Ectodermal cell (in vitro differentiated cells): ENCODE measurements at regions not wholly inside any gene's neighbourhood (a gene's known extent, or its start where the extent isn't known, plus 50 kb on each side); places are given as distances from the start of the nearest gene placed in this dataset.

Source experiments
- H3K27ac ChIP-seq: 2 replicates; pipeline ENCODE4 v1.7.0; 2013; ENCODE audit warnings: mild to moderate bottlenecking, low read depth, low read length; ENCODE audit not compliant: insufficient read depth, poor library complexity, severe bottlenecking
- H3K27me3 ChIP-seq: 2 replicates; pipeline ENCODE4 v1.7.0; 2013; ENCODE audit warnings: mild to moderate bottlenecking, low read length; ENCODE audit not compliant: insufficient read depth, control insufficient read depth, poor library complexity, severe bottlenecking
- H3K36me3 ChIP-seq: one replicate; pipeline ENCODE4 v1.7.0; 2013; ENCODE audit warnings: low read length; ENCODE audit not compliant: control insufficient read depth, insufficient read depth
- H3K4me1 ChIP-seq: one replicate; pipeline ENCODE4 v1.7.0; 2013; ENCODE audit warnings: low read length; ENCODE audit not compliant: control insufficient read depth, insufficient read depth
- H3K4me3 ChIP-seq: 2 replicates; pipeline ENCODE4 v1.7.0; 2013; ENCODE audit warnings: low read depth, low read length, control low read depth; ENCODE audit not compliant: insufficient read depth
- H3K9me3 ChIP-seq: 2 replicates; pipeline ENCODE4 v1.7.0; 2013; ENCODE audit warnings: mild to moderate bottlenecking, low read length, moderate library complexity; ENCODE audit not compliant: control insufficient read depth
- WGBS, 2 experiments: methylation state at CpG; one replicate each; pipeline ENCODE4 v1.1.7; 2013; ENCODE audit warnings: missing lambda C conversion rate in 2 of 2; 5-methylcytosine and 5-hydroxymethylcytosine counted together

DNA sequence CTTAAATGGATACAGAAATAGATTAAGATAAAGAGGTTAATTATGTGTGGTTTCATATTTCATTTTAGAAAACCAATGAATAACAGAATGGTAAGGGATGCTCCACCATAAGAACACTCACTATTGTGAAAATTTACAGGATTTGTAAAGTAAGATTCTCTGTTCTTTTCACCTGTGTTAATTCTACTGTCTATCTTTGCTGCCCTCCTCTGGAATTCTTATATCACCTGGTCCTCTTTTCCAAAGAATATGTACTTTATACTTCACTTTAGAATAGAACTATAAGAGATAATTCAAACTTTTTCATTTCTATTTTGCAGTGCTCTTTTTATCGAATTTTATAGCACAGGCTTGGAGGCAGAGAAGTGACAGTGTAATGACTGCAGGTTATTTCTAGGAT lies 213.4 kb downstream of the LURAP1L start:
- Histone ChIP-seq H3K4me3 (no peak overlapping the region), H3K36me3 (no peaks in the 10 kb centered on the region), H3K9me3 (no peaks in the 10 kb centered on the region), H3K27me3 (no peaks in the 10 kb centered on the region), H3K27ac (no peak overlapping the region), H3K4me1 (no peaks in the 10 kb centered on the region)
- 100% methylated on average over 1 of the region's 1 CpG for WGBS, 2 experiments

GRCh38 chr9:12989669-12990068 lies 214.8 kb downstream of the LURAP1L start:
- Histone ChIP-seq H3K36me3 (no peaks in the 10 kb centered on the region), H3K27me3 (no peaks in the 10 kb centered on the region), H3K4me1 (no peaks in the 10 kb centered on the region), H3K27ac (no peak overlapping the region), H3K9me3 (no peaks in the 10 kb centered on the region), H3K4me3 (no peak overlapping the region)

- H3K27me3 ChIP-seq = no peaks in the 10 kb centered on the region
- H3K4me3 ChIP-seq = no peak overlapping the region
- no peaks in the 10 kb centered on the region for H3K4me1 ChIP-seq
- WGBS, 2 experiments = 91 to 97% methylated on average over 2 of the region's 2 CpGs
- H3K27ac ChIP-seq = no peak overlapping the region
- no peaks in the 10 kb centered on the region for H3K36me3 ChIP-seq
- H3K9me3 ChIP-seq = no peaks in the 10 kb centered on the region
These were observed 218.6 kb downstream of the LURAP1L start for GRCh38 chr9:12993466-12993865.

GRCh38 chr9:12997009-12997408 lies 222.2 kb downstream of the LURAP1L start:
- no peaks in the 10 kb centered on the region for H3K4me1 ChIP-seq
- no peaks in the 10 kb centered on the region for H3K36me3 ChIP-seq
- H3K27me3 ChIP-seq = no peaks in the 10 kb centered on the region
- H3K27ac ChIP-seq = no peak overlapping the region
- 89 to 92% methylated on average over 2 to 3 of the region's 3 CpGs for WGBS, 2 experiments
- no peak overlapping the region for H3K4me3 ChIP-seq
- no peaks in the 10 kb centered on the region for H3K9me3 ChIP-seq

DNA sequence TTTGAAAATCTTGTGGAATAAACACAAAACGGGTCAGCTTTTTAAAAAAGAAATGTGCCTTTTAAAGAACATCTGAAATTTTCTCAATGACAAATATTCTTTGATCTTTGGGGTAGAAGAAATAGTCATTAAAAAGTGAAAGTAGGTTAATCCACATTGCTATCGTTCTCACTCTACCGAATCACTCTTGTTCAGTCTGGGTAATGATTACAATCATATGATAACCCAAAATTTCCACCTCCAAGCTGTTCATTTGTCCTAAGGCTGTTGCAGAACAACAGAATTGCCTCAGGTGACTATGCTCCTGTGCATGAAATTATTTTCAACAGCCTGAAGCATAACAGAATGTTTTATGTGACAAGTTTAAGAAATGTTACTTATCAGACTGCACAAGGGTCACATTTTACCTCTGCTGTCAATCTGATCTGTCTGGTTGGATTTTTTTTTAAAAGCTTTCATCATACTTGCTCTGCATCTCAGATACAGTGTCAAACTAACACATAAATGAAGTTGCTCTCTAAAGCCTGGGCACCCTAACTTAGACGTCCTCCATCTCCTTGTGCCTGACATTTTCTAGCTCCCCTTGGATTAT lies 227.3 kb downstream of the LURAP1L start:
- Histone ChIP-seq H3K9me3 (no peaks in the 10 kb centered on the region), H3K4me1 (no peaks in the 10 kb centered on the region), H3K27ac (no peak overlapping the region), H3K36me3 (no peaks in the 10 kb centered on the region), H3K4me3 (no peak overlapping the region), H3K27me3 (no peaks in the 10 kb centered on the region)
- 85 to 95% methylated on average over 2 to 4 of the region's 4 CpGs for WGBS, 2 experiments

DNA sequence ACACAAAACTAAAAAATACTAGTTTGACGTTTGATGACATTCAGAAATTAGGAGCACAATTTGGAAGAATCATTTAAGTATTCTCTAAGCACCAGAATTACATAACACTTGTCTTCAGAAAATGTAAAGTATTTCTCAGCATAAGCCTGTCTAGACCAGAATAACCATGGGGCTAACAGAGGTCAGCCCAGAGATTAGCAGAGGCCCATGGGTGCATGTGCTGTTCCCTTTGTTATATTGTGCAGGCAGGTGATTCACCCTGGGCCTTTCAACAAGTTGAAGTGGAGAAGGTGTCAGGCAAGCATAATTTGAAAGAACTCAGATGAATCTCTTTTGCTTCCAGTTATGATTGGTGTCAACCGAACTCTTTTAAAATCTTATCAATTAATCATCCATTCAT lies 227.9 kb downstream of the LURAP1L start:
- H3K27me3 ChIP-seq = no peaks in the 10 kb centered on the region
- H3K4me3 ChIP-seq = no peak overlapping the region
- no peak overlapping the region for H3K27ac ChIP-seq
- H3K9me3 ChIP-seq = no peaks in the 10 kb centered on the region
- no peaks in the 10 kb centered on the region for H3K36me3 ChIP-seq
- no peaks in the 10 kb centered on the region for H3K4me1 ChIP-seq
- WGBS, 2 experiments = 94 to 100% methylated on average over 2 of the region's 2 CpGs

DNA sequence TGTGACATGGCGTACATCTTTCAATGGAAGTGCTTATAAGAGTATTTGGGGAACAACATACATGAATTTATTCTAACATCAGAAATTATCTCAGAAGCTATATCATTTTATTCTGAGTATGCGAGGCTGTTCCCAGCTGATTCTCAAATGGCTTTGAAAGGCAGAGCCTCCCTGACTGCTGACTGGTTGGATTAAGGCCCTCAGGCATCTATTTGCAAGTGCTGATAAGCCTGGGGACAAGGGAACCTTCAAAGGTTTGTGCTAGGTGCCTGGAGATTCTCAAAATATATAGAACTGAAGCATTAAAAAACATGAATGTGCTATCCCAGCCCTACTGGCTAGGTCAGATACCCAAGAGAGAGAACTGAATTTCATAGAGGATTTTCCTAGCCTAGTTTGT lies 235.1 kb downstream of the LURAP1L start:
- Histone ChIP-seq H3K9me3 (no peaks in the 10 kb centered on the region), H3K27ac (no peak overlapping the region), H3K4me1 (no peaks in the 10 kb centered on the region), H3K4me3 (no peak overlapping the region), H3K36me3 (no peaks in the 10 kb centered on the region), H3K27me3 (no peaks in the 10 kb centered on the region)
- WGBS, 2 experiments = 95 to 100% methylated on average over 1 of the region's 2 CpGs

- no peaks in the 10 kb centered on the region for H3K4me1 ChIP-seq
- H3K27me3 ChIP-seq = no peaks in the 10 kb centered on the region
- H3K36me3 ChIP-seq = no peaks in the 10 kb centered on the region
- no peak overlapping the region for H3K4me3 ChIP-seq
- no peaks in the 10 kb centered on the region for H3K9me3 ChIP-seq
- no peak overlapping the region for H3K27ac ChIP-seq
- 95 to 100% methylated on average over 1 of the region's 2 CpGs for WGBS, 2 experiments
These were observed 239.4 kb downstream of the LURAP1L start for GRCh38 chr9:13013991-13014883.

GRCh38 chr9:13017260-13017659 lies 242.4 kb downstream of the LURAP1L start:
- H3K9me3 ChIP-seq = no peaks in the 10 kb centered on the region
- H3K27me3 ChIP-seq = no peaks in the 10 kb centered on the region
- no peak overlapping the region for H3K27ac ChIP-seq
- no peaks in the 10 kb centered on the region for H3K4me1 ChIP-seq
- no peak overlapping the region for H3K4me3 ChIP-seq
- no peaks in the 10 kb centered on the region for H3K36me3 ChIP-seq

DNA sequence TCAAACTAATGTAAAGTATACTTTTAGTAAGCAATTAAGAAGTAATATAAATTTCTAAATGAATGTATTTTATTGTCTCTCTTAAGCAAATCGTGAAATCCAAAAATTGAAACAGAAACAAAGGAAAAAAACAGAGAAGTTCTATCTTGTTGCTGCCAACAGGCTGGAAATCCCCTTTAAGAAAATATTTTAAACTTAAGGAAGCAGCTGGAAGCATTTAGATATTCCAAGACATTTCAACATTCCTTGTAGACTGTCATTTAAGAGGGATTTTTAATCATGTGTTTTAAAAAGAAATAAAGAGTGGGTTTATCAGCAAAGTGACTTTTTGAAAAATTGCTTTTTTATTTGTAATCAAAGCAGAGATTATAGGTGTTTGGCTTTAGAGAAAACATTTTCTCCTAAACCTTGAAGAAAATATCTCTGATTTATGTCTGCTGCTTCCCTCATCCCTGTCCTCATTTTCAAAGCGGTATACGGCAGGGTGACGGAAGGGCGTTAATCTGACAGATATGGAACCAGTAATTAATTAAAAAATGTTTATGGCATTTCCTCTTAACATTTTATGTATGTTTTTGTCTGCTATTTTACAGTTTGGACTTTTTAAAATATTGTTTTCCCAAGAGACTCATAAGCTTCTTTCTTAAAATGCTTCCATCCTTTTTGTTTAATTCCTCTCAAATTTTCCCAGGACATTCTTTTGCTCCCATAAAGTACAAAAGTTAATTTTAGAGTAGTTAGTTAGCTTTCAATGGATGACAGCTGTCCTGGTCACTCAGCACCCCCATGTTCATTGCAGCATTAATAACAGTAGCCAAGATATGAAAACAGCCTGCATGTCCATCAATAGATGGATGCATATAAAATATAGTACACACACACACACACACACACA lies 245.6 kb downstream of the LURAP1L start:
- Histone ChIP-seq H3K4me3 (no peak overlapping the region), H3K9me3 (no peaks in the 10 kb centered on the region), H3K27me3 (no peaks in the 10 kb centered on the region), H3K27ac (no peak overlapping the region), H3K4me1 (no peaks in the 10 kb centered on the region), H3K36me3 (no peaks in the 10 kb centered on the region)
- WGBS, 2 experiments = 88 to 98% methylated on average over 4 to 5 of the region's 5 CpGs
